ENCODE measurements at regions not wholly inside any gene's neighbourhood (a gene's known extent, or its start where the extent isn't known, plus 50 kb on each side); places are given as distances from the start of the nearest gene placed in this dataset.

DNA sequence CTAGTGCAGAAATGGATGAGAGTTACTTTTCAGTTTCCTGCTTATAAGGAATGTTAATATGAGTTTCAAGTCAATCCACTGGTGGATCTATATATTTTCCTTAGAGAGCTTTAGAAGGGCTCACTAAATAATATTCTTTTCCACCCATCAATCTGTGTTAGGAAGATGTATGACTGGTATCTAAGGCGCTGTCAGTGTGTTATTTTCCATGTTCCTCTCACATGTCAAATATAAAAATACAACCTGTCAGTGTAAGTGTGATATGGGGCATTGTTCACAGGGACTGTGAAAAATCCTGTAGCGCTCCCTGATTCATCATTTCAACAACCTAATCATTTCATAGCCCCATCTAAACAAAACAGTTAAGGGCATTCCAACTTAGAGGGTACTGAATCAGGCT is 203.1 kb downstream of the TMEM26 start:
- TF ChIP-seq EZH2 (IDR thresholded peaks at IDR 0.05; ENCODE audit: insufficient read depth, poor library complexity, severe bottlenecking), result no peak
- no peak for TF ChIP-seq EZH2phosphoT487 (IDR thresholded peaks at IDR 0.05; ENCODE audit: insufficient read depth, low read depth)
